ENCODE measurements at regions not wholly inside any gene's neighbourhood (a gene's known extent, or its start where the extent isn't known, plus 50 kb on each side); places are given as distances from the start of the nearest gene placed in this dataset.

DNA sequence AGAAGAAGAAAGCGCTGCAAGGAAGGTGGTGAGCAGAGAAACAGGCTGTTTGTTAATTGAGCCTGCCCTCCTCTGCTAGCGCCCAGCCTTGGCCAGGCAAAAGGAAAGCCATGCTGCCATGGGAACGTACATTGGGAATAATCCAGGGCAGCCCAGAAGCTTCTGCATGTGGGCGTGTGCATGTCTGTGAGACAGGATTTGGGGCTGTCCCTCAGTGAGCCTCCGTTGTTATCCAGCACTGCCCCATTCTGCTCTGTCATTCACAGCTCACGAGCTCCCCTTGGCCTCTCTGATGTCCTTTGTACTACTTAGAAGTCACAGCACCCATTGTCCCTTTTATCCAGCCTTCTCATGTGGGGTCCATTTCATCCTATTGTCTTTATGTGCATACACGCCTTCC is 239.1 kb upstream of the ROPN1 start:
- H3K36me3 ChIP-seq (ENCODE audit: low read length): no peaks in the 10 kb centered on the region
- H3K27me3 ChIP-seq (ENCODE audit: low read length): no peaks in the 10 kb centered on the region

GRCh38 chr3:124234852-124235252 is 242.9 kb upstream of the ROPN1 start:
- no peak for TF ChIP-seq EZH2phosphoT487 (conservative IDR thresholded peaks at IDR 0.05; ENCODE audit: low read length)
- TF ChIP-seq, protein P1, sequence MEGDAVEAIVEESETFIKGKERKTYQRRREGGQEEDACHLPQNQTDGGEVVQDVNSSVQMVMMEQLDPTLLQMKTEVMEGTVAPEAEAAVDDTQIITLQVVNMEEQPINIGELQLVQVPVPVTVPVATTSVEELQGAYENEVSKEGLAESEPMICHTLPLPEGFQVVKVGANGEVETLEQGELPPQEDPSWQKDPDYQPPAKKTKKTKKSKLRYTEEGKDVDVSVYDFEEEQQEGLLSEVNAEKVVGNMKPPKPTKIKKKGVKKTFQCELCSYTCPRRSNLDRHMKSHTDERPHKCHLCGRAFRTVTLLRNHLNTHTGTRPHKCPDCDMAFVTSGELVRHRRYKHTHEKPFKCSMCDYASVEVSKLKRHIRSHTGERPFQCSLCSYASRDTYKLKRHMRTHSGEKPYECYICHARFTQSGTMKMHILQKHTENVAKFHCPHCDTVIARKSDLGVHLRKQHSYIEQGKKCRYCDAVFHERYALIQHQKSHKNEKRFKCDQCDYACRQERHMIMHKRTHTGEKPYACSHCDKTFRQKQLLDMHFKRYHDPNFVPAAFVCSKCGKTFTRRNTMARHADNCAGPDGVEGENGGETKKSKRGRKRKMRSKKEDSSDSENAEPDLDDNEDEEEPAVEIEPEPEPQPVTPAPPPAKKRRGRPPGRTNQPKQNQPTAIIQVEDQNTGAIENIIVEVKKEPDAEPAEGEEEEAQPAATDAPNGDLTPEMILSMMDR (IDR thresholded peaks at IDR 0.05; ENCODE audit: insufficient read depth, low read length, poor library complexity, severe bottlenecking): no peak

More for the DNA sequence above, 239.1 kb upstream of the ROPN1 start:
- H3K79me2 ChIP-seq (ENCODE audit: insufficient read depth, low read length): no peaks in the 10 kb centered on the region
- H3F3A ChIP-seq (ENCODE audit: insufficient read depth): no peaks in the 10 kb centered on the region
- H3K4me2 ChIP-seq (ENCODE audit: low read depth, low read length, poor library complexity, severe bottlenecking): no peak overlapping the region
- H2AFZ ChIP-seq (ENCODE audit: low read depth, low read length, severe bottlenecking): no peak overlapping the region
- H3K9ac ChIP-seq (ENCODE audit: low read length): no peak overlapping the region
- no peaks in the 10 kb centered on the region for H4K20me1 ChIP-seq (ENCODE audit: low read depth, low read length)
- TF ChIP-seq, protein P1 (IDR thresholded peaks at IDR 0.05; ENCODE audit: insufficient read depth, low read length, poor library complexity, severe bottlenecking): no peak
- no peak for TF ChIP-seq EZH2phosphoT487 (conservative IDR thresholded peaks at IDR 0.05; ENCODE audit: low read length)
- no peaks in the 10 kb centered on the region for H3K9me3 ChIP-seq (ENCODE audit: insufficient read depth, low read length)
- no peaks in the 10 kb centered on the region for H3K9me2 ChIP-seq (replicated peaks; ENCODE audit: insufficient read depth, low read length)
- no peak overlapping the region for H3K4me3 ChIP-seq (ENCODE audit: insufficient read depth, low read length, poor library complexity, severe bottlenecking)
- H3K27ac ChIP-seq (ENCODE audit: low read depth, low read length): no peak overlapping the region

GRCh38 chr3:124235446-124235845 is 243.5 kb upstream of the ROPN1 start:
- Histone ChIP-seq H3K27me3 (ENCODE audit: low read length) (no peaks in the 10 kb centered on the region), H4K20me1 (ENCODE audit: low read depth, low read length) (no peaks in the 10 kb centered on the region), H3K9ac (ENCODE audit: low read length) (no peak overlapping the region), H3K9me3 (ENCODE audit: insufficient read depth, low read length) (no peaks in the 10 kb centered on the region), H3K79me2 (ENCODE audit: insufficient read depth, low read length) (no peaks in the 10 kb centered on the region), H3K4me2 (ENCODE audit: low read depth, low read length, poor library complexity, severe bottlenecking) (no peak overlapping the region), H3K4me3 (ENCODE audit: insufficient read depth, low read length, poor library complexity, severe bottlenecking) (no peak overlapping the region), H3K9me2 (replicated peaks; ENCODE audit: insufficient read depth, low read length) (no peaks in the 10 kb centered on the region), H3K27ac (ENCODE audit: low read depth, low read length) (no peak overlapping the region), H3F3A (ENCODE audit: insufficient read depth) (no peaks in the 10 kb centered on the region), H2AFZ (ENCODE audit: low read depth, low read length, severe bottlenecking) (no peak overlapping the region), H3K36me3 (ENCODE audit: low read length) (no peaks in the 10 kb centered on the region)
- TF ChIP-seq EZH2phosphoT487 (conservative IDR thresholded peaks at IDR 0.05; ENCODE audit: low read length): no peak

More at GRCh38 chr3:124234852-124235252, 242.9 kb upstream of the ROPN1 start:
- no peak overlapping the region for H3K4me2 ChIP-seq (ENCODE audit: low read depth, low read length, poor library complexity, severe bottlenecking)
- H2AFZ ChIP-seq (ENCODE audit: low read depth, low read length, severe bottlenecking): no peak overlapping the region
- H3K9me3 ChIP-seq (ENCODE audit: insufficient read depth, low read length): no peaks in the 10 kb centered on the region
- H3K36me3 ChIP-seq (ENCODE audit: low read length): no peaks in the 10 kb centered on the region
- H3K4me3 ChIP-seq (ENCODE audit: insufficient read depth, low read length, poor library complexity, severe bottlenecking): no peak overlapping the region
- no peaks in the 10 kb centered on the region for H3K9me2 ChIP-seq (replicated peaks; ENCODE audit: insufficient read depth, low read length)
- no peak overlapping the region for H3K9ac ChIP-seq (ENCODE audit: low read length)
- H3K27me3 ChIP-seq (ENCODE audit: low read length): no peaks in the 10 kb centered on the region
- no peaks in the 10 kb centered on the region for H3F3A ChIP-seq (ENCODE audit: insufficient read depth)
- no peak overlapping the region for H3K27ac ChIP-seq (ENCODE audit: low read depth, low read length)
- no peaks in the 10 kb centered on the region for H4K20me1 ChIP-seq (ENCODE audit: low read depth, low read length)
- H3K79me2 ChIP-seq (ENCODE audit: insufficient read depth, low read length): no peaks in the 10 kb centered on the region

GRCh38 chr3:124243177-124243859 is 251.4 kb upstream of the ROPN1 start:
- Histone ChIP-seq H3K9me3 (ENCODE audit: insufficient read depth, low read length) (no peaks in the 10 kb centered on the region), H3K27me3 (ENCODE audit: low read length) (no peaks in the 10 kb centered on the region), H3K4me2 (ENCODE audit: low read depth, low read length, poor library complexity, severe bottlenecking) (no peak overlapping the region), H4K20me1 (ENCODE audit: low read depth, low read length) (no peaks in the 10 kb centered on the region), H2AFZ (ENCODE audit: low read depth, low read length, severe bottlenecking) (no peak overlapping the region), H3F3A (ENCODE audit: insufficient read depth) (no peaks in the 10 kb centered on the region), H3K4me3 (ENCODE audit: insufficient read depth, low read length, poor library complexity, severe bottlenecking) (no peak overlapping the region), H3K9ac (ENCODE audit: low read length) (no peak overlapping the region), H3K27ac (ENCODE audit: low read depth, low read length) (no peak overlapping the region), H3K79me2 (ENCODE audit: insufficient read depth, low read length) (no peaks in the 10 kb centered on the region), H3K36me3 (ENCODE audit: low read length) (no peaks in the 10 kb centered on the region), H3K9me2 (replicated peaks; ENCODE audit: insufficient read depth, low read length) (no peaks in the 10 kb centered on the region)
- TF ChIP-seq, protein P1 (IDR thresholded peaks at IDR 0.05; ENCODE audit: insufficient read depth, low read length, poor library complexity, severe bottlenecking): no peak
- no peak for TF ChIP-seq EZH2phosphoT487 (conservative IDR thresholded peaks at IDR 0.05; ENCODE audit: low read length)

All from SU-DHL-6 (cell line).